Raji (cell line): ENCODE measurements at regions not wholly inside any gene's neighbourhood (a gene's known extent, or its start where the extent isn't known, plus 50 kb on each side); places are given as distances from the start of the nearest gene placed in this dataset.

Experiments
- POLR2A ChIP-seq: IDR thresholded peaks from 2 replicates; pipeline ENCODE4 v1.6.1; 2011; ENCODE audit warnings: low read depth, low read length, control low read depth; ENCODE audit not compliant: insufficient read depth

GRCh38 chr2:121082191-121082590, 202.8 kb downstream of the TFCP2L1 start:
- TF ChIP-seq POLR2A, result no peak

GRCh38 chr2:121084130-121084680, 200.8 kb downstream of the TFCP2L1 start:
- TF ChIP-seq POLR2A, result no peak

- TF ChIP-seq POLR2A, result no peak
Observed at GRCh38 chr2:121085801-121086200, 199.2 kb downstream of the TFCP2L1 start.

- no peak for TF ChIP-seq POLR2A
Observed at GRCh38 chr2:121086450-121086849, 198.6 kb downstream of the TFCP2L1 start.

GRCh38 chr2:121087117-121087516, 197.9 kb downstream of the TFCP2L1 start:
- no peak for TF ChIP-seq POLR2A

GRCh38 chr2:121088251-121089165, 196.5 kb downstream of the TFCP2L1 start:
- TF ChIP-seq POLR2A, result no peak

- no peak for TF ChIP-seq POLR2A
Observed at GRCh38 chr2:121089166-121089510, 195.9 kb downstream of the TFCP2L1 start.

- no peak for TF ChIP-seq POLR2A
Observed at GRCh38 chr2:121090088-121090715, 194.8 kb downstream of the TFCP2L1 start.

- no peak for TF ChIP-seq POLR2A
Observed at GRCh38 chr2:121092095-121092494, 192.9 kb downstream of the TFCP2L1 start.

GRCh38 chr2:121093692-121094091, 191.3 kb downstream of the TFCP2L1 start:
- TF ChIP-seq POLR2A, result no peak

- no peak for TF ChIP-seq POLR2A
Observed at GRCh38 chr2:121094101-121094500, 190.9 kb downstream of the TFCP2L1 start.

- TF ChIP-seq POLR2A, result no peak
Observed at GRCh38 chr2:121094845-121095244, 190.2 kb downstream of the TFCP2L1 start.

- no peak for TF ChIP-seq POLR2A
Observed at GRCh38 chr2:121095257-121096080, 189.5 kb downstream of the TFCP2L1 start.

GRCh38 chr2:121096611-121097010, 188.4 kb downstream of the TFCP2L1 start:
- TF ChIP-seq POLR2A, result no peak

GRCh38 chr2:121098556-121098955, 186.4 kb downstream of the TFCP2L1 start:
- TF ChIP-seq POLR2A, result no peak

GRCh38 chr2:121099329-121100290, 185.4 kb downstream of the TFCP2L1 start:
- no peak for TF ChIP-seq POLR2A
